ENCODE measurements at regions not wholly inside any gene's neighbourhood (a gene's known extent, or its start where the extent isn't known, plus 50 kb on each side); places are given as distances from the start of the nearest gene placed in this dataset.

GRCh38 chr5:152151113-152151512 lies 226.5 kb upstream of the GLRA1 start:
- Mint-ChIP-seq H3K4me3 (no peak overlapping the region), H3K36me3 (ENCODE audit: insufficient read depth in 2 of 2) (no peaks in the 10 kb centered on the region), H3K27ac (no peak overlapping the region), H3K27me3 (ENCODE audit: low read depth) (no peaks in the 10 kb centered on the region), H3K9me3 (peaks cover 4 to 5% of the 10 kb centered on the region in 2 donors), H3K4me1 (ENCODE audit: low read depth) (no peaks in the 10 kb centered on the region)
- DNase-seq (no peak), ATAC-seq (replicated peaks in 1 of 2) (no peak)

DNA sequence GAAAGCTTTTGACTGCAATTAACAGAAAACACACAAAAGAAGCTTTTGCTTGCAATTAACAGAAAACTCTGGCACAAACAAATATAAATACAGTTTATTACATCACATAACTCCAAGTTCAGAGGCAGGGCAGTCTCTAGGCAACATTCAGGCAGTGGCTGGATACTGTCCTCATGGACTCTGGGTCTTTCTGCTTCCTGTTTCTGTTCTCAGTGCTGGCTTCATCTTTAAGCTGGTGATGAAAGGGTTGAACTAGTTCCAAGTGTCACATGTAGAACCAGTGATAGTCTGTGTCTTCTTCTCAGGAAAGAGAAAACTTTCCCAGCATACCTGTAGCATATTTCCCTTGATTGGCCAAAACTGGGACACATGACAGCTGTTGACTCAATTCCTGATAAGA lies 222.6 kb upstream of the GLRA1 start:
- Mint-ChIP-seq H3K9me3 (no peaks in the 10 kb centered on the region), H3K4me1 (ENCODE audit: low read depth) (no peaks in the 10 kb centered on the region), H3K4me3 (no peak overlapping the region), H3K27me3 (ENCODE audit: low read depth) (no peaks in the 10 kb centered on the region), H3K27ac (no peak overlapping the region), H3K36me3 (ENCODE audit: insufficient read depth in 2 of 2) (no peaks in the 10 kb centered on the region)
- no peak for DNase-seq
- ATAC-seq (replicated peaks in 1 of 2) = no peak

DNA sequence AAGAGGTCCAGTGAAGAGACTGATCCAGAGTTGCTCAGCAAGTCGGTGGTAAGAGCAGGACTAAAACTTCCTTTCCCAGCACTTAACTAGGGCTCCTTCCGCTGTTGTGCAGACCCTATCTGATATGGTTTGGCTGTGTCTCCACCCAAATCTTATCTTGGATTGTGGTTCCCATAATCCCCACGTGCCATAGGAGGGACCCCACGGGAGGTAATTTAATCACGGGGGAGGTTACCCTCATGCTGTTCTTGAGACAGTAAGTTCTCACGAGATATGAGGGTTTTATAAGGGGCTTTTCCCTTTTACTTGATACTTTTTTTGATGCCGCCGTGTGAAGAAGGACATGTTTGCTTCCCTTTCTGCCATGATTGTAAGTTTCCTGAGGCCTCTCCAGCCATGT lies 221.9 kb upstream of the GLRA1 start:
- DNase-seq (no peak), ATAC-seq (replicated peaks in 1 of 2) (no peak)
- Mint-ChIP-seq H3K4me3 (no peak overlapping the region), H3K27ac (no peak overlapping the region), H3K4me1 (ENCODE audit: low read depth) (no peaks in the 10 kb centered on the region), H3K36me3 (ENCODE audit: insufficient read depth in 2 of 2) (no peaks in the 10 kb centered on the region), H3K9me3 (no peaks in the 10 kb centered on the region), H3K27me3 (ENCODE audit: low read depth) (no peaks in the 10 kb centered on the region)

GRCh38 chr5:152144556-152144955 lies 219.9 kb upstream of the GLRA1 start:
- Mint-ChIP-seq H3K4me1 (ENCODE audit: low read depth) (no peaks in the 10 kb centered on the region), H3K4me3 (no peak overlapping the region), H3K27me3 (ENCODE audit: low read depth) (no peaks in the 10 kb centered on the region), H3K27ac (no peak overlapping the region), H3K9me3 (no peaks in the 10 kb centered on the region), H3K36me3 (ENCODE audit: insufficient read depth in 2 of 2) (no peaks in the 10 kb centered on the region)
- no peak for DNase-seq
- no peak for ATAC-seq (replicated peaks in 1 of 2)

DNA sequence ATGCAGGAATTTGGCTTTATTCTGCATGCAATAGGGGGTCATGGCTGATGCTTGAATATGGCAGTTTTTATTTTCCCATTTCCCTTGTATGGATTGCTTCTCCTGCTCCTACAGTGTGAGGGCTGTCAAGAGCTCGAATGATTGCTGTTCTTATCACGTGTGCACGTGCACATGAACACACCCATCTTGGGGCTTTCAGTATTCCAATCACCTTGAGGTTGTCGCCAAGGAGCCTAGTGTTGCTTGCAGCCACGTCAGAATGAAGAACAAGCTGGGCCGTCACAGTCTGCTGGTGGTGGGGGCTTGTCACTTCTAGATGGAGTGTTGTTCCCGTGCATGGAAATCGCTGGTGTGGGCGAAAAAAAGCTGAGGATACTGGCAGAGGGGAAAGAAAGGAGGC lies 219.4 kb upstream of the GLRA1 start:
- Mint-ChIP-seq H3K27me3 (ENCODE audit: low read depth) (no peaks in the 10 kb centered on the region), H3K4me1 (ENCODE audit: low read depth) (no peaks in the 10 kb centered on the region), H3K36me3 (ENCODE audit: insufficient read depth in 2 of 2) (no peaks in the 10 kb centered on the region), H3K27ac (no peak overlapping the region), H3K9me3 (no peaks in the 10 kb centered on the region), H3K4me3 (no peak overlapping the region)
- ATAC-seq (replicated peaks in 1 of 2) (no peak), DNase-seq (no peak)

- Mint-ChIP-seq H3K36me3 (ENCODE audit: insufficient read depth in 2 of 2) (no peaks in the 10 kb centered on the region), H3K27ac (no peak overlapping the region), H3K4me1 (ENCODE audit: low read depth) (no peaks in the 10 kb centered on the region), H3K27me3 (ENCODE audit: low read depth) (no peaks in the 10 kb centered on the region), H3K9me3 (no peaks in the 10 kb centered on the region), H3K4me3 (no peak overlapping the region)
- peak; percentile 56 to 67 for DNase-seq
- ATAC-seq (replicated peaks in 1 of 2) = peak; percentile 68 to 70
Observed at GRCh38 chr5:152142840-152143469, 218.3 kb upstream of the GLRA1 start.

- Mint-ChIP-seq H3K9me3 (no peaks in the 10 kb centered on the region), H3K4me3 (no peak overlapping the region), H3K4me1 (ENCODE audit: low read depth) (no peaks in the 10 kb centered on the region), H3K27ac (no peak overlapping the region), H3K27me3 (ENCODE audit: low read depth) (peaks cover 8% of the 10 kb centered on the region), H3K36me3 (ENCODE audit: insufficient read depth in 2 of 2) (no peaks in the 10 kb centered on the region)
- ATAC-seq (replicated peaks in 1 of 2) (no peak), DNase-seq (no peak)
Observed at GRCh38 chr5:152140347-152140746, 215.7 kb upstream of the GLRA1 start.

DNA sequence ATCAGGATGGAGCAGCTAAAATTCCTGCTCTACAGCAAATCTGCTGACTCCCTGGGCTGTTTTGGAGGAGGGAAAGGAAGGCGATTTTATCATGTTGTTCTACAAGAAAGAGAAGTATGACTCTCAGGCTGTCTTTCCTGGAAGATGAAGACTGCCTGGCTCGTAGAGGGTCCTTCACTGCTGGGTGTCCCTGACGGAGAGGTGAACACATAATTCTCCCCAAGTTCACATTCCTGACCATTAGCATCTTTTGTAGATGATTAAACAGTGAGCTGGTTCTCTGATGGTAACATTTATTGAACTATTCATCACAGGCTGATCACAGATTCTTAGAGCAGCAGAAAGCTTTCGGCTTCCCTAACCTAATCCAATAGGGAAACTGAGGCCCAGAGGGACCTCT lies 212.4 kb upstream of the GLRA1 start:
- no peak overlapping the region for H3K4me3 Mint-ChIP-seq
- DNase-seq (no peak), ATAC-seq (replicated peaks in 1 of 2) (no peak)
- H3K9me3 Mint-ChIP-seq = no peaks in the 10 kb centered on the region
- H3K27me3 Mint-ChIP-seq (ENCODE audit: low read depth) = peaks cover 8% of the 10 kb centered on the region
- no peak overlapping the region for H3K27ac Mint-ChIP-seq
- H3K36me3 Mint-ChIP-seq (ENCODE audit: insufficient read depth in 2 of 2) = no peaks in the 10 kb centered on the region
- no peaks in the 10 kb centered on the region for H3K4me1 Mint-ChIP-seq (ENCODE audit: low read depth)

GRCh38 chr5:152136321-152136720 lies 211.7 kb upstream of the GLRA1 start:
- no peaks in the 10 kb centered on the region for H3K4me1 Mint-ChIP-seq (ENCODE audit: low read depth)
- no peaks in the 10 kb centered on the region for H3K9me3 Mint-ChIP-seq
- no peak overlapping the region for H3K4me3 Mint-ChIP-seq
- ATAC-seq (replicated peaks in 1 of 2) = no peak
- no peaks in the 10 kb centered on the region for H3K36me3 Mint-ChIP-seq (ENCODE audit: insufficient read depth in 2 of 2)
- H3K27ac Mint-ChIP-seq = no peak overlapping the region
- no peak for DNase-seq
- H3K27me3 Mint-ChIP-seq (ENCODE audit: low read depth) = peaks cover 8% of the 10 kb centered on the region

GRCh38 chr5:152135827-152136226 lies 211.2 kb upstream of the GLRA1 start:
- Mint-ChIP-seq H3K36me3 (ENCODE audit: insufficient read depth in 2 of 2) (no peaks in the 10 kb centered on the region), H3K9me3 (no peaks in the 10 kb centered on the region), H3K27me3 (ENCODE audit: low read depth) (peaks cover 8% of the 10 kb centered on the region), H3K4me3 (no peak overlapping the region), H3K4me1 (ENCODE audit: low read depth) (no peaks in the 10 kb centered on the region), H3K27ac (no peak overlapping the region)
- DNase-seq (no peak), ATAC-seq (replicated peaks in 1 of 2) (no peak)

GRCh38 chr5:152125661-152126205 lies 201.1 kb upstream of the GLRA1 start:
- H3K4me3 Mint-ChIP-seq = no peak overlapping the region
- no peak overlapping the region for H3K27ac Mint-ChIP-seq
- ATAC-seq (replicated peaks in 1 of 2) (no peak), DNase-seq (no peak)
- H3K9me3 Mint-ChIP-seq = no peaks in the 10 kb centered on the region
- no peaks in the 10 kb centered on the region for H3K4me1 Mint-ChIP-seq (ENCODE audit: low read depth)
- H3K36me3 Mint-ChIP-seq (ENCODE audit: insufficient read depth in 2 of 2) = no peaks in the 10 kb centered on the region
- peaks cover 5% of the 10 kb centered on the region for H3K27me3 Mint-ChIP-seq (ENCODE audit: low read depth)

GRCh38 chr5:152124409-152125041 lies 199.9 kb upstream of the GLRA1 start:
- no peaks in the 10 kb centered on the region for H3K9me3 Mint-ChIP-seq
- no peaks in the 10 kb centered on the region for H3K4me1 Mint-ChIP-seq (ENCODE audit: low read depth)
- no peak for ATAC-seq (replicated peaks in 1 of 2)
- DNase-seq = no peak
- H3K27me3 Mint-ChIP-seq (ENCODE audit: low read depth) = peaks cover 12% of the 10 kb centered on the region
- no peak overlapping the region for H3K4me3 Mint-ChIP-seq
- H3K36me3 Mint-ChIP-seq (ENCODE audit: insufficient read depth in 2 of 2) = no peaks in the 10 kb centered on the region
- no peak overlapping the region for H3K27ac Mint-ChIP-seq

GRCh38 chr5:152118676-152119470 lies 194.2 kb upstream of the GLRA1 start:
- ATAC-seq (replicated peaks in 1 of 2) = no peak
- no peak for DNase-seq
- H3K27ac Mint-ChIP-seq = no peak overlapping the region

More at GRCh38 chr5:152118676-152119470, 194.2 kb upstream of the GLRA1 start:
- H3K4me1 Mint-ChIP-seq (ENCODE audit: low read depth) = peaks cover 8% of the 10 kb centered on the region
- no peak overlapping the region for H3K4me3 Mint-ChIP-seq
- peaks cover 0 to 2% of the 10 kb centered on the region in 2 donors for H3K9me3 Mint-ChIP-seq
- H3K27me3 Mint-ChIP-seq (ENCODE audit: low read depth) = peaks cover 43% of the 10 kb centered on the region
- no peaks in the 10 kb centered on the region for H3K36me3 Mint-ChIP-seq (ENCODE audit: insufficient read depth in 2 of 2)
